GM13977 (cell line): ENCODE measurements at regions not wholly inside any gene's neighbourhood (a gene's known extent, or its start where the extent isn't known, plus 50 kb on each side); places are given as distances from the start of the nearest gene placed in this dataset.

Experiments
- DNase-seq: peaks from one replicate; pipeline ENCODE4 v3.0.0; 2012; ENCODE audit warnings: low spot score
- in situ Hi-C: fragments of 300-500 bp; cut with MboI; formaldehyde crosslinking; loops from one replicate; pipeline ENCODE4 v1.12.0; 2022; ENCODE audit warnings: low sequenced_read_pairs, low pct_unique_long_range_greater_than_20kb, mixed read lengths, inconsistent platforms; ENCODE audit not compliant: unreplicated experiment
- TF ChIP-seq, protein P1 (sequence below): IDR thresholded peaks from 2 replicates; pipeline ENCODE4 v1.5.1; 2012; ENCODE audit warnings: mild to moderate bottlenecking, control low read depth; ENCODE audit not compliant: insufficient read depth; ENCODE audit errors: extremely low read depth, missing control alignments

DNA sequence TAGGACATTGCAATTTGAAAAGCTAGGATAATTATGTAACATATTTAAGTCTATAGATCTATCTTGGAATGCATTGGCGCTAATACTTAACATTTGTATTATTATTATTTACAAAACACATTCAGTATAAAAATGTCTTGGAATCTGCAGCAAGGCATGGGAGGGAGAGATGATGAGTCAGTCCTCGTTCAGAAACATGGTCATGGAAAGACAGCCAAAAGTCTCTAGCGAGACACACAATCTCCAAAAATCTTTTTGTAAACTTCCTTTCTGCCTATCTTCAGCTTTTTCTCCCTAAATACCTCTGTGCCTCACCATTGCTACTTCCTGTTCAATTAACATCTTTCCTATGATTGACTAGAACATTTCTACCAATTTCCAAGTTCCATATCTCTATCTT, 188.4 kb upstream of the CACNA2D1 start:
- in situ Hi-C loops = no loop called here
- no peak for DNase-seq
- TF ChIP-seq, protein P1, sequence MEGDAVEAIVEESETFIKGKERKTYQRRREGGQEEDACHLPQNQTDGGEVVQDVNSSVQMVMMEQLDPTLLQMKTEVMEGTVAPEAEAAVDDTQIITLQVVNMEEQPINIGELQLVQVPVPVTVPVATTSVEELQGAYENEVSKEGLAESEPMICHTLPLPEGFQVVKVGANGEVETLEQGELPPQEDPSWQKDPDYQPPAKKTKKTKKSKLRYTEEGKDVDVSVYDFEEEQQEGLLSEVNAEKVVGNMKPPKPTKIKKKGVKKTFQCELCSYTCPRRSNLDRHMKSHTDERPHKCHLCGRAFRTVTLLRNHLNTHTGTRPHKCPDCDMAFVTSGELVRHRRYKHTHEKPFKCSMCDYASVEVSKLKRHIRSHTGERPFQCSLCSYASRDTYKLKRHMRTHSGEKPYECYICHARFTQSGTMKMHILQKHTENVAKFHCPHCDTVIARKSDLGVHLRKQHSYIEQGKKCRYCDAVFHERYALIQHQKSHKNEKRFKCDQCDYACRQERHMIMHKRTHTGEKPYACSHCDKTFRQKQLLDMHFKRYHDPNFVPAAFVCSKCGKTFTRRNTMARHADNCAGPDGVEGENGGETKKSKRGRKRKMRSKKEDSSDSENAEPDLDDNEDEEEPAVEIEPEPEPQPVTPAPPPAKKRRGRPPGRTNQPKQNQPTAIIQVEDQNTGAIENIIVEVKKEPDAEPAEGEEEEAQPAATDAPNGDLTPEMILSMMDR = no peak

DNA sequence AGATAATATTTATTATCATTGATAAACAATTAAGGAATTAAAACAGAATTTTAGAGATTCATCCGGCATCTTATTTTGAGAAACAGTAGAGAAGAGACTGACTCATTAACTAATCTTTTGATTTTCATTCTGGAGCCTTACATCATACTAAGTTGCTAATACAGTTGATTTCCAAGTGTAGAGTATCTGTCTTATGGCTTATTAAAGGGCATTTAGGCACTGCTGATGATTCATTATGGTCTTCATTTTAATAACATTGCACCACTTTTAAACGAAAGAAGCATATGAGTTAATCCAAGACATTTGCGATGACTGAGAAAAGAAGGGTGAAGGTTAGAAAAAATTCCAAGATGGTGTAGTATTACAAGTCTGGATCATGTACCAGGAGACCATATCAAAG, 186.0 kb upstream of the CACNA2D1 start:
- TF ChIP-seq, protein P1 = no peak
- in situ Hi-C loops = no loop called here
- DNase-seq = no peak

DNA sequence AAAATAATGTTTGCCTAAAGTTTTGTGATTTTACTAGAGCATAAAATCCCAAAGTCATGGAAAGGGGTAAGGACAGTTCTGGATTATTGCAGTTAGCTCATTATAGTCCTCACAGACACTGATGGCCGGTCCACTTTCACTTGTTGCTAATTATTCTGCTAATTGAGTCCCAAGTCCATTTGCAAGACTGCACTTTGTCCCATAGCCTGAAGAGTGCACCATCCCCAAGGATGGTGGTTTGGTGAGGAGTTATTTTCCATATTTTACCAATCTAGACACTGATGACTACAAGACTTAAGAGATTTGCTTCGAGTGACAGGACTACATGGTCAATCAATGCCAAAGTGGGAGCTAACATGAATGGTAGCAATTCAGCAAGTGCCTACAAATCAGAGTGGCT, 181.8 kb upstream of the CACNA2D1 start:
- no peak for DNase-seq
- in situ Hi-C loops = no loop called here
- TF ChIP-seq, protein P1 = no peak

DNA sequence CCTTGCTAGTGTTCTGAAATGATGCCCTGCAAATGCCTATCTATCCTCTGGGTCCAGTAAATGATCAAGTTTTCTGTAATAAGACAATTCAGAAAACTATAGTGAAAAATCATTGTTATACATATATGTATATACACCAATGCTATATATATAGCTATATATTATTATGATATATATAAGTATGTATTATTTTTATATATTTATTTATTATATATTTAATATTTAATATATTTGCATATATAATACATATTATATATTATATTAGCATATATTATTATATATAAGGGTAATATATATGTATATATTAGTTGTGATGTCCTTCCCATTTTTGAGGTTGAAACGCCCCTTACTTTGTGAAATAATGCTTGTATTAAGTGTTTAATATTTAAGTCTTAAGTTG, 181.4 kb upstream of the CACNA2D1 start:
- DNase-seq = no peak
- TF ChIP-seq, protein P1 = no peak
- in situ Hi-C loops = no loop called here

DNA sequence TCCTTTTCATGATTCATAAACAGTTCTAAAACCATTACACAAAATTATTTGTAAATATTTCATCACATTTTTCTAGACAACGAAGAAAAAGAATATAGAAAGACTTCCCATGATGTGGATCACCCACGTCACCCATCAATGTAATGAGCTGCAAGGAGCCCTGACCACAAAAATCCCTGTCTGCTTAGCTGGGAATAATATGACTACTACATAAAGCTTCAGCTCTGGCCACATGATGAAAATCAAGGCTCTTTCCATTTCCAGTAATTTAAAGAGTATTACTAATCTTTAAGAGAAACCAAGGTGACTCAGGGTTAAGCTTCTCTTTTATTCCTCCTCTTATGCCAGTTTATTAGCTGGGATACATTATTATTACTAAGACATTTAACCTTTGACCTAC, 180.8 kb upstream of the CACNA2D1 start:
- TF ChIP-seq, protein P1 = no peak
- DNase-seq = no peak
- in situ Hi-C loops = no loop called here

DNA sequence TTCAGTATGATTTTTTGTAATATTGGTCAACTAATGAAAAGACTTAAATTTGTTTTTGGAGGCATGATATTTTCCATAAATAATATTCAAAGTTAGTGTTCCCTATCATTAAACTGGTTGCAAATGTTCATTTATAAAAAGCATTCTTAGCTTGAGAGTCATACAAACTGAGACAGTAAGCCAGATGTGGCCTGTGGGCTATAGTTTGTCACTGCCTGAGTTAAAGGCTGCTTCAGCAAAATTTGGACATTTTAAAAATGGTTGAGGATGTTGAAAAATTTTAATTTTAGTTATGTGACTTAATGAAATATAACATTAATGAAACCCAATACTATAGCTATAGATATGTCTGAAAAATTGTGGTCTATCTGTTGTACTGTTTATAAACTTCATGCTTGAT, 180.2 kb upstream of the CACNA2D1 start:
- TF ChIP-seq, protein P1 = no peak
- DNase-seq = no peak
- in situ Hi-C loops = no loop called here

DNA sequence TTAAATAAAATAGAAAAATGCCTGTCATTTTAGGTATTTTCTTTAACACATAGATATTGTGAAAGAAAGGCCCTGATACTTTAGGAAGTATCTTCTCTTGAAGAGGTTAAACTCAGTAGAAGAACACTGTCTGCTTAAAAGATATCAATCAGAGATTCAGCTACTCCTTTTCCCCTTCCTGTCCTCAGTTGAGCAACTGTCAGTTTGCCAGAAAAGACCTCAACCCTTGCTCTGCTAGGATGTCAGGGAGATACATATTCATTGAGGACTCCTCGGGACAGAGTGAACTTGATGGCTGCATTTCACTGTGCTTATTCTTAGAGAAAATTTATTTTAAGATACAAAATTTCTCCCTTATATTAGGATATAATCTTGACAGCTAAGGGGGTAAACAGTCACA, 173.6 kb upstream of the CACNA2D1 start:
- in situ Hi-C loops = no loop called here
- DNase-seq = no peak
- TF ChIP-seq, protein P1 = no peak
